HG02798 (cell line): ENCODE measurements at regions not wholly inside any gene's neighbourhood (a gene's known extent, or its start where the extent isn't known, plus 50 kb on each side); places are given as distances from the start of the nearest gene placed in this dataset.

Experiments
- ATAC-seq: cut with Tn5 transposase; IDR thresholded peaks from one replicate; pipeline ENCODE4 v1.9.1; 2021; ENCODE audit warnings: mild to moderate bottlenecking; ENCODE audit not compliant: unreplicated experiment, poor library complexity

- ATAC-seq, result no peak
Observed at GRCh38 chr14:101184572-101184971, 281.1 kb upstream of the RTL1 start.

- ATAC-seq, result no peak
Observed at GRCh38 chr14:101185073-101185835, 281.7 kb upstream of the RTL1 start.

- no peak for ATAC-seq
Observed at GRCh38 chr14:101185946-101186345, 282.4 kb upstream of the RTL1 start.

- no peak for ATAC-seq
Observed at GRCh38 chr14:101186544-101186943, 283.0 kb upstream of the RTL1 start.

GRCh38 chr14:101186992-101187815, 283.7 kb upstream of the RTL1 start:
- no peak for ATAC-seq

- no peak for ATAC-seq
Observed at GRCh38 chr14:101187816-101188570, 284.5 kb upstream of the RTL1 start.

GRCh38 chr14:101188571-101188915, 285.0 kb upstream of the RTL1 start:
- ATAC-seq, result no peak

- no peak for ATAC-seq
Observed at GRCh38 chr14:101189266-101189665, 285.7 kb upstream of the RTL1 start.

- no peak for ATAC-seq
Observed at GRCh38 chr14:101189962-101190560, 286.5 kb upstream of the RTL1 start.

- ATAC-seq, result no peak
Observed at GRCh38 chr14:101191101-101191720, 287.7 kb upstream of the RTL1 start.

- ATAC-seq, result no peak
Observed at GRCh38 chr14:101191721-101192660, 288.5 kb upstream of the RTL1 start.

GRCh38 chr14:101192661-101193000, 289.1 kb upstream of the RTL1 start:
- no peak for ATAC-seq

GRCh38 chr14:101193106-101193844, 289.8 kb upstream of the RTL1 start:
- no peak for ATAC-seq

- ATAC-seq, result no peak
Observed at GRCh38 chr14:101193845-101194372, 290.4 kb upstream of the RTL1 start.

- ATAC-seq, result no peak
Observed at GRCh38 chr14:101194373-101195308, 291.1 kb upstream of the RTL1 start.

GRCh38 chr14:101195309-101195901, 291.9 kb upstream of the RTL1 start:
- no peak for ATAC-seq
